ENCODE measurements at regions not wholly inside any gene's neighbourhood (a gene's known extent, or its start where the extent isn't known, plus 50 kb on each side); places are given as distances from the start of the nearest gene placed in this dataset.

DNA sequence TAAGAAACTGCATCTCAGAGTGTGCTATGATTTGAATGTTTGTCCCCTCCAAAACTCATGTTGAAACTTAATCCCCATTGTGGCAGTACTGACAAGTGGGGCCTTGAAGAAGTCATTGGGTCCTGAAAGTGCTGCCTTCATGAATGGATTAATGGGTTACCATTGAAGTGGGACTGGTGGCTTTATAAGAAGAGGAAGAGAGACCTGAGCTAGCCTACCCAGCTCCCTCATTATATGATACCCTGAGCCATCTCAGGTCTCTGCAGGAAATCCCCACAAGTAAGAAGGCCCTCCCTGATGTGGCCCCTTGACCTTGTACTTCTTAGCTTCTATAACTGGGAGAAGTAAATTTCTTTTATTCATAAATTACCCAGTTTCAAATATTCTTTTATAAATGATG lies 526.8 kb downstream of the XIRP2 start:
- no peak for DNase-seq

GRCh38 chr2:167411367-167411766 lies 523.1 kb downstream of the XIRP2 start:
- no peak for DNase-seq

GRCh38 chr2:167406558-167406957 lies 518.3 kb downstream of the XIRP2 start:
- DNase-seq, result no peak

DNA sequence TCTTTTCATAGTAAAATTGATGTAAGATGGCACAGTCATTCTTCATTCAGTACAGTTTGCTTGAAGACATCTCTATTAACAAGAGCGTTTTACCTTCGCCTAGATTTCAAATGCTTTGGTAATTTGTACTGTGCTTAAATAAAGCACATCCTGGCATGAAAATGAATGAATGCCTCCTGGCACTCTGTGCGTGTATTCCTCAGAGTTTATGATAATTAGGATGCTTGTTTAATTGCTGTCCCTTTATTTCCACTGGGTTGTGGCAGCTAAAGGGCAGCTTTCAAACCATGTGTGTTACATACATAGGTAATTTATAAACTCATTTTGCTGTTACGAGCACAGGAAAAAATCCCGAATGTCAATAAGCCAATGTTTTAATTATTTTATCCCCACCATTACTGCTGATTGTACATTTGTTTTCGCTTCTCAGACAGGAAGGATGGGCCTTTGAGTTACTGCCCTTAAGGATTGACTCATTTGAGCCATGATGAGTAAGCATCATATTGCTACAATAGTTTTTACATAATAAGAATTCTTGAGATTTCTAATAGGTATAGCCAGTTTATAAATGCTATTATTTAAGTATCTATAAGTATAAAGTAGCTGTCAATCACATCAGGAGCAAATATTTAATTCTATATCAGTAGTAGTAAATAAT lies 516.5 kb downstream of the XIRP2 start:
- no peak for DNase-seq

- DNase-seq, result no peak
These were observed 513.0 kb downstream of the XIRP2 start for GRCh38 chr2:167401309-167401708.

GRCh38 chr2:167400546-167400945 lies 512.3 kb downstream of the XIRP2 start:
- DNase-seq, result no peak

- DNase-seq, result peak in 1 of 2 experiments; percentile 40
These were observed 510.6 kb downstream of the XIRP2 start for GRCh38 chr2:167398873-167399272.

GRCh38 chr2:167388901-167389300 lies 500.6 kb downstream of the XIRP2 start:
- DNase-seq, result no peak

GRCh38 chr2:167388497-167388896 lies 500.2 kb downstream of the XIRP2 start:
- no peak for DNase-seq

DNA sequence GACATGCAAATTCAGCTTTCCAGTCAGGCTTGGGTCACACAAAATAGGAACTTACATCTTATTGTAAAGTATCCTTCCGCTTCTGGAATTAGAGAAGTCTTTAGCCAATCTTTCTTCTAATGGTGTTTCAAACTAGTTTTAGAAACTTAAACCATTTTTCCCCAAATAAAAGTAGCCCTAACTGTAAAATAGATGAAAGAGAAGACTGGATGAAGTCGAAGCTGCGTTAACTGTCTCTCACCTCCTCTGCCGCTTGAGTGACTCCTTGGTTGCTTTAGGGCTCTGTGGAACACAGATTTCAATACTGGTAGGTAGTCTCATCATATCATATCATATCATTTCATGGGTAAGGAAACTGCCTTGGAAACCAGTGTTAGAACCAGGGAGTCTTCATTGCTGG lies 498.4 kb downstream of the XIRP2 start:
- no peak for DNase-seq

DNA sequence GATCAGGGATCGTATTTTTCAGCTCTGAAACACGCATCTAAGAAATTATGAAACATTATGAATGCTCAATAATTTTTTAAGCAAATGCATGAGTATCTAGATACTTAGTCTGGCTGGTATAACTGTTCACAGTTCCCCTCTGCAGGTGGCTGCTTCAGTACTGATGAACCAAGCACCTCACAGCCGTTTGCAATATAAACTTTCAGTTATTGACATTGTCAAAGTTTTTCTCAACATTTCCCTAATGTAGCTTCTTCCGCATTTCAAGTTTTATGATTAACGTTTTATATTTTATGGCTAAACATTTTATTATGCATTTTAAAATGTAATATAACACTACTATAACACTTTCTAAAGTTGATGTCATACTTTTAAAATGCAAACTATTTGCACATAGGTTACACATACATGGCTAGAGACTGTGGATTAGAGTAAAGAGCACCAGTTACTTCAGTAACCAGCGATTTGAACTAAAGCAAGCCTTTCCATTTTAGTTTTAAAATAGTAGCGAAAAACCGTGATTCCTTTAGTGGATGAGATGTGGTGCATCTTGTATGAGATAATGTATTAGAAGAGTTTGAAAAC lies 495.4 kb downstream of the XIRP2 start:
- DNase-seq, result no peak

- DNase-seq, result no peak
These were observed 493.1 kb downstream of the XIRP2 start for GRCh38 chr2:167381349-167381748.

DNA sequence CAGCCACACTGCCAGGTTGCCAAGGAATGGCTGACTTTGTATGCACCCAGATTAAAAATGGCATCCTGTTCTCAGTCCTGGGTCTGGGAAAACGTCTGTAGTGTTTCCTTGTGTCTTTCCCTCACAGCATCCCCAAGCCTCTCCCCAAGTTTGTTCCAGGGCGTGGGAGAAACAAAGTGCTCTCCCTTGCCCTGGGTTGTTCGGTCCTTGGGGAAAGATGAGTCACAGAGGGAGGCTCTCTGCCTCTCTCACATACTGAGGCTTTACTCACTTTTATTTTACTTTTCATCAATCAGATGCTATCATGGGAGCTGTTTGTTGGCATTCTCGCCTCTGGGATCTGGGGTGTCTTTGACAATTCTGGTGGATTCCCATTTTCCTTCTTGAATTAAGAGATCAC lies 492.3 kb downstream of the XIRP2 start:
- no peak for DNase-seq

DNA sequence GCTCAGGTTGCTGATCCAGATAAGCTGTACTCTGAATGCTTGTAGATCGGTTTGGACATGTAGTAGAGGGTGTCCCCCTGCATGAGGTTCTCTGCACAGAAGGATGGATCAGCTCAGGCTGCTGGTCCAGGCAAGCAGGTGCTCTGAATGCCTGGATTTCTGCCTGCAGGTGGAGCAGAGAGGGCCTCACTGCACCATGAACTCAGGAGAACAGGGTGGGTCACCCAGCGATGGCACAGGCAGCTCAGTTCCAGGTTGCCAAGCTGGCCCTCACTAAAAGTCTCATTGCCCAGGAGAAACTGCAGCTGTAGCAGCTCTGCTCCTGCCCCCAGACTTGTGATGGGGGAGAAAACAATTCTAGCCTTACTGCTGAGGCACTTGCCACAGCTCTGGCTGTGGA lies 491.8 kb downstream of the XIRP2 start:
- DNase-seq, result no peak

DNA sequence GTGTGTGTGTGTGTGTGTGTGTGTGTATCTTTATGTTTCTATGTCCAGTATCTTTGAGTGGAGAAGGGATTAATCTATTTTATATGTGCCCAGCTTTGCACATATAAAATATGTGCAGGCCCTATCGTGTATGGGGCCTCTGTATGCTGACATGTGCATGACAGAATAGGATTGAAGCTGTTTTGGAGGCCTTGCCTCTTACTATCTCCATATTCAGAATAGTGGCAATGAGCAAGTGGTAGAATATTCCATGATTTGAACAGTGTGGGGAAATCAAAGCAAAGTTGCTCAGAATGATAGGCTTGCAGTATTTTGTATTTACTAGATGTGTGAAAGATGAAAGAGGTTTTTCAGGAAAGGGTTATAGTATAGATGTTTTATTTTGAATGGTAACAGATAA lies 480.8 kb downstream of the XIRP2 start:
- DNase-seq, result no peak

DNA sequence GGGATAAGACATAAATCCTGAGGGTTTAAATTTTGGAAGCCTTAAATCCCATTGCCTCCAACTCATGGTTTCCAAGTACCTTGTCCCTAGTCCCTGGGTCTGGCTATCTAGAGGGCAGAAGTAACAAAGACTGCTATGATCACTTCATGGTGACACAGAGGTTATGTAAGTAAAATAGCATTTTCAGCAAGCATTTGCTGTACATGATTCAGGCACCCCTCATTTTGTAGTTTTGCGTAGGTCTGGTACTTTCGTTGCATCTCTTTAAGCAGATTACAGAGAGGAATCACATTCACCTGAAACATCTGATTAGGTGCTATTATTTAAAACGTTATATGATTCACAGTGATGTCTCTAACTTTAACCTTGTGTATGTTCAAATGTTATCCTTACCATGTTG lies 480.1 kb downstream of the XIRP2 start:
- no peak for DNase-seq

DNA sequence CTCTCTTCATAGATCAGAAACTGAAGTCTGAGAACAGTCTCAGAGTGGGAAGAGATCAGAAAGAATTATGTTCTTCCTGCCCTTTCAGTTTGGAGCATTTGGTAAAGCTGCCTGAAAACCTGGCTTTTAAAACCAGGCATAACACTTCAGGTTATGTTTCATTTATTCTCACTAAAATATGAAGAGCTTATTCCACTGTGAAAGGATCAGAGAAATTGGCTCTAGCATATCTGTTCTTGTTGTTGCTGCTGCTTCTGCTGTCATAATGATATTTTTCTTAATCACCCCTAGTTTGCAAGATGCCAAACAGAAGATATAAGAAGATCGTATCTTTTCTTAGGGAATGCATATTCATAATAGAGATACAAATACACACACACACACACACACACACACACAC lies 476.9 kb downstream of the XIRP2 start:
- no peak for DNase-seq

DNA sequence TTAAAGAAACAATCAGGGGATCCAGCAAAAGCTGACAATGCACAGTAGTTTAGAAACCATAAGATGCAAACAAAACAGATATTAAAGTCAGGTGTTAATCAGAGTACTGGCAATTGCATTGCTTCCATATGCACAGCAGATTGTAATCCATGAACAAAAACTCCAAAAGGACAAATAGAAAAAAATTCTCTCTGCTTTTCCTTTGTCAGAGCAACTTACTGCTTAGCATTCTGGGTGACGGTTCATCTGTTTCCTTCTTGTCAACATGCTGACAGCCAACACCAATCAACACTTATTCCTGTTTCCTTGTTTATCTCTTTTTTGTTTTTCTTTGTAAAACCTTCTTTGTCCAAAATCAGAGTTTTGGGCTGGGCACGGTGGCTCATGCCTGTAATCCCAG lies 473.1 kb downstream of the XIRP2 start:
- DNase-seq, result no peak

DNA sequence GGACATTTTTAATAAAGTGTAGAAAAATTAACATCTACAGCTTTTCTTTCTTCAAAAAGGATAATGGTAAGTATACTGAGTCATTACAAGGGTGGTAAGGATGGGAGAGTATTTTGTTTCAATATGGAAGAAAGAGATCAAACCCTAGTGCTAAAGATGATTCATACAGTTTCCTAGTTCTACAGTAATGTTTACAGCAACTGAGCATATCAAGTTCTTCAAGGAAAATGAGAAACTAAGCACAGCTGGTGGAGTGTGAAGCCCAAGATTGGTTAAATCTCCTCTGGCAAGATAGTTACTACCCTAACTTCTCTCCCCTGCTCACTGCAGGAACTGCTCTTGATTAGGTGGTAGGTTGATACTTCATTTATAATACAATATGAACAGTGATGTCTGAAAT lies 467.5 kb downstream of the XIRP2 start:
- no peak for DNase-seq

DNA sequence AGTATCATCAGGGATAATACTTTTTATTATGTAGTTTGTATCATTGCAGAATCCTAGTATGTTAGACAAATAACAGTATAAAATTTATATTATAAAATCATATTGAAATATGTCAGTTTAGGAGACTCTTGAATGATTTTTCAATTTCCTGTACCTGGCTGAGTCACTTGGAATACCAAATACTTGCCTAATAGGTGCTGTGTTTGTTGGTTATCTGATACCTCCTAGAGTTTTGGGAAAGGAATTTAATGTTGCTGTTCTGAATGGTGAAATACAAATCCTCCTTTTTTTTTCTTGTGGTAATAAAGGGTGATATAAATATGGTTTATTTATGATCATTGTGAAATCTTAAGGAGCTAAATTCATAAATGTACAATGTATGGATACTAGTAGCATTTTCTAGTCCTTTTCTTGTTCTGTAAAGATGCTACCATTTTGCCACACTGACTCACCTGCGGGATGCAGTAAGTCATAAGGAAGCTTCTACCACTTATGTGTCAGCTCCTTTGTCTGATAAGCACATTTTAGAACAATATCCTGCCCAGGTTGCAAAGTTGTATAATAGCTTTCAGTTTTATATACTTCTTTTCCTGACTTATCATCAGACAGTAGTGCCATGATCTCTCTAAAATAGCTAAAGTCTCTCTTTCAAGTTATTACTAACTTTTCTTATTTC lies 465.5 kb downstream of the XIRP2 start:
- DNase-seq, result no peak

DNA sequence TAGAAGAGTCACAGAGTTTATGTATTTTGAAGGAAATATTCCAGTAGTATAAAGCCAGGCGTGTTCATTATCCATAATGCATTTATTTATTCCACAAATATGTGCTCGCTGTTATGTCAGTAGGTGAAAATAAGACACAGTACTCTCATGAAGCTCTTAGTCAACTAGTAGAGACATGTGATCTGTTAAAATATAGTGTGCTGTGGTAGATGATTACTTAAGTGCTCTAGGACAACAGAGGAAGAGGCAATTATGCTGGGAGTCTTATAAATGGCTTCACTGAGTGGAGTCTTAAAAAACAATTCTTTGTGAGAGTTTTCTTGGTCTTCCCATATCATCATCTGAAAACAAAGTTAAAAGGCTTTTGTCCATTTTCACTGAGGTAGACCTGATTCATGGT lies 457.3 kb downstream of the XIRP2 start:
- DNase-seq, result no peak

- no peak for DNase-seq
These were observed 454.5 kb downstream of the XIRP2 start for GRCh38 chr2:167342769-167343168.

DNA sequence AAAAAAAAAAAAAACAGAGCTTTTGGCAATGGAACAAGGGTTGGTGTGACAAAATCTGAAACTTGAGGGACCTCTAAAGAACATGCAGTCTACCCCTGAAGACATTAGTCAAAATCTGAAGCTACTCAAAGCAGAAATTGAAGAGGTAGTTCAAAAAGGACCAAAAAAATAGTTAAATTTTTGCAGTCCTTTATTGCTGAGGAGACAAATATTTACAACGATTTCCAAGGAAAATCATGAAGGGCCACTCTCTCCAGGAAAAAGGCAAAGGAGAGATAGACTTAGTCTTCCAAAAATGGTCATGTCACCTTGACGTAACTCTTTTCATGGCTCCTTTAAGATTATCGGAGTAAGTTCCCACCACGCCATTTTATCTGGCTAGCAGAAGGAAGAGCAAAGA lies 452.0 kb downstream of the XIRP2 start:
- no peak for DNase-seq

- DNase-seq, result no peak
These were observed 447.9 kb downstream of the XIRP2 start for GRCh38 chr2:167336213-167336612.

- no peak for DNase-seq
These were observed 447.3 kb downstream of the XIRP2 start for GRCh38 chr2:167335541-167335992.
